Left cardiac atrium (tissue), 4 donors: ENCODE measurements at regions not wholly inside any gene's neighbourhood (a gene's known extent, or its start where the extent isn't known, plus 50 kb on each side); places are given as distances from the start of the nearest gene placed in this dataset.

ENCODE experiments used
- ATAC-seq, 2 donors: fragments of 200-7000 bp; cut with Tn5 transposase; one replicate each; pipeline ENCODE4 v1.9.1; 2020; ENCODE audit warnings: mild to moderate bottlenecking in 2 of 2, moderate library complexity in 2 of 2
- DNase-seq: peaks from one replicate; pipeline ENCODE4 v3.0.0-alpha.2; 2020
- intact Hi-C, 2 donors: fragments of 100-400 bp; cut with DNase I; formaldehyde crosslinking; loops; one replicate each; pipeline versions ENCODE4 v1.14.1 to v1.15.1; 2022 to 2023
- donor health status: DM: no; HTN: yes; CAD: no.
- donor health status: DM: no; HTN: yes; CAD: no; lungs with severe emphysema.
- donor health status: DM: yes; HTN: yes; CAD: no.
- donor health status: Dilated cardiomyopathy.

GRCh38 chr2:66688951-66689350, 254.0 kb downstream of the MEIS1 start:
- DNase-seq, result no peak
- intact Hi-C loops, result no loop called here
- no peak for ATAC-seq

- DNase-seq, result no peak
- no peak for ATAC-seq
- intact Hi-C loops, result no loop called here
Observed at GRCh38 chr2:66689456-66690051, 254.6 kb downstream of the MEIS1 start.

GRCh38 chr2:66691031-66691965, 256.4 kb downstream of the MEIS1 start:
- ATAC-seq (no peak), DNase-seq (no peak)
- intact Hi-C loops, result no loop called here

DNA sequence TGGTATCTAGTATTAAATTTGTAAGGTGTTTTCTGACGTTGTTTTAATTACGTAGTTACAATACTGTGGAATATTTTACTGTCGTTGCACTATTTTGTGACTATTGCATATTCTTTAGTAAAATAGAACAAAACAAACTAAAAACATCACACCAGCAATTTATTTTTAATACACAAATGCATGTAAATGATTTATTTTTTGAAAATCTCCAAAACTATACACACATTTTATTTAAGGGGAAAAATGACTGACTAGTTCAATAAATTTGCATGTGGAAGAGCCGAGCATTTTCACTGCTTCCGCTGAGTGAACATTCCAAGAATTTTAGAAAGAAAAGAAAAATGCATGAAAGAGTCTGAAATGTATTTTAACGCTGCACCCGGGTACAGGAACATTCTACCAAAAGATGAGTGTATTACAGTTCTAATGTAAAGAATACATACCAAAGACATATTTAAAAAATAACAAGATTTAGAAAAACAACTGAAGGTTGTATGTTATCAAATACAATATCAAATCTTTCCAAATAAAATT, 257.7 kb downstream of the MEIS1 start:
- no peak for DNase-seq
- intact Hi-C loops, result no loop called here
- ATAC-seq, result no peak

DNA sequence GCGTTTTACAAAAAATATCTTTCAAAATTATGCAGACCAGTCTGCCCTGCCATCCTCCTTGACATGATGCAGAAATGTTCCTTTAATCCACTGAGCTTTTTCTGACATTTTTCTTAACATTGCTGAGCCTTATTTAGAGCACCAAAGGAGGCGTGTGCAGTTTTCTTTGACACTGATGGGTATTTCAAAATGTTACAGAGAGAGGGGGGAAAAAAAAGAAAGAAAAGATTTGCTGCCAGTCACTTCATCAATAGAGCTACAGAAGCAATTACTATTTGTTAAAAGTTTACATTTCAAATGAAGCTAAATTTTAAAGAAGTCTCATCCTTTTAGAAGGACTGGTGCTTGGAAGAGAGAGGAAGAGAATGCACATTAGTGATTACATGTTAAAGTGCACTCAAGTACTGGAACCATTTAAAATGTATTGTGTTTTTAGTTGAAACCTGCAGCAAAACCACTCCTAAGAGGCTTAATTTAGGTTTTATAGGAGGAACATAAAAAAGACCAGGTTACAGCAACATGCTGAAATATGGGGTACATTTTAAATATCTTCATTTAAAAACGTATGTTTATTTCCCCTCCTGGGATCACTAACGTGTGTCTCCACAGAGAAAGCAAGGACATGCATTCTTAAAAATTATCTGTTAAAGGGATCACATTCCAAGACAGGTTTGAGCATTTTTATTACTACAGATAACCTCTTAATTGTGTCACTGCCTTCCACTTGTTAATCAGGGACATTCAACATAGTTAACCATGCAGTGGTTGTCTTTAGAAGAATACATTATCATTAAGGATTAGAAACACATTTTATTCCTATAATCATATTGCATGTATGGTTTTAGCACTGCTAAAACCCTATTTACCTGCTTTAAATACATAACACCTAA, 258.4 kb downstream of the MEIS1 start:
- DNase-seq (no peak), ATAC-seq (no peak)
- intact Hi-C loops, result no loop called here

GRCh38 chr2:66694087-66694860, 259.3 kb downstream of the MEIS1 start:
- DNase-seq (no peak), ATAC-seq (no peak)
- intact Hi-C loops, result no loop called here

- intact Hi-C loops, result no loop called here
- ATAC-seq, result no peak
- DNase-seq, result no peak
Observed at GRCh38 chr2:66695226-66695735, 260.4 kb downstream of the MEIS1 start.

GRCh38 chr2:66696374-66696773, 261.4 kb downstream of the MEIS1 start:
- intact Hi-C loops, result no loop called here
- ATAC-seq (no peak), DNase-seq (no peak)

DNA sequence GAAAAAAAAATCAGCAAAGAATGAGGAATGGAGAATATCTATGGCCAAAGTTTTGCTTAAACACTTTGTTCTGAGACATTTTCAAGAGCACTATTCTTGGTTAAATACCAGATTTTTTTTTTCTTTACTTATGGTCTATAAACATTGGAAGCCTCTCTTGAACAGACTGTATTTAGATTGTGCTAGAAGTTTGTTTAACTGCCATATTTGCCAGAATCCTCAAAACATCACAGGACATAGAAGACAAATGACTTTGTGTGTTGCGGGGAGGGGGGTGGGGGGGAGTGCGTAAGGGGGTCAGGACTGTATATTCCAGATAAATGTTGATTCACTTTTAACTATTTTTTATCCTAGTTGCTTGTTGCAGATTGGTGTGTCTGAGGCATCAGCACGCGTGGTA, 262.0 kb downstream of the MEIS1 start:
- DNase-seq (no peak), ATAC-seq (no peak)
- intact Hi-C loops, result no loop called here

DNA sequence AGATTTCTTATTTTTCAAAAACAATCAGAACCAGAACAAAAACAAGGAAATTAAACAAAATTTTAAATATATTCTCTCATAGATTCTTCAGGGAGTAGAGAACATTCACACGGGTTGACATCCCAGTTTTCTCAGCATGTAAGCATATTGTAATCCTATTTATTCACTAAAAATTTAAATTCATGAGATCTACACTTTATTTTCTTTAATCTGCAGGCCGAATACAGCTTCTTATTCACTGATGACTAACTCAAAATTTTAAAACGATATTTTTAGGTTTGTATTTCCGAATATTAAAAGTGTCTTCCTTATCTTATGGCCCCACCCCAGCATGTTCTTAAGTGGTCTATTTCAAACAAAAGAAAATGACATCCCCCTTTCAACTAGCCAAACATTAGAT, 262.4 kb downstream of the MEIS1 start:
- DNase-seq (no peak), ATAC-seq (no peak)
- intact Hi-C loops, result no loop called here

- DNase-seq (no peak), ATAC-seq (no peak)
- intact Hi-C loops, result no loop called here
Observed at GRCh38 chr2:66698091-66698490, 263.2 kb downstream of the MEIS1 start.

DNA sequence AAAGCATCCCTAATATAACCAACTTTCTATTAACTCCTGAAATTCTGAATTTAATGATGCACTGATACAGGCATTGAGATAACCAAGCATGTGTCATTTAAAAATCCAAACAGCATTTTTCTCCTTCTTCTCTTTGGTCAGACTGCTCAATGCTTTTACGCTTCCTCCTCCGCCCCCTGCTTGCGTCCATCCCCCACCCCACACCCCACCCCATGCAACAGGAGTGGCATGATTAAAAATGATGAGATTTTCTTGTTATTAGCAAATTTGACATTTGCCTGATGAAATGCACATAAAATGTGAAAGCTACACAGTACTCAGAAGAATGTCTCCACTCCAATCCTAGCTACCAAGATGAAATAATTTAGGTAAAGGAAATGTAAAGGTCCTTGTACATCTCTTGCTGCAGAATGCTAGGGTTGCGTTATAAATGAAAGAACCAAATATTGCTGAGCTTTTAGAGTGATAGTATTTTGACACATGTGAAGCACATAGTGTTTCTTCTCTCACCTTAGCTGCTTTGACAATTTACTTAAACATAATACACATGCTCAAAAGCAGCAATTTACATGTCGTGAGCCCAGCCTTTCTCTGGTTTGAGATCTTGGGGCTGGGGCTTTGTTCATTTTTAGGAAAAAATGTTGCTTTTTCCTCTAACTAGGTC, 263.8 kb downstream of the MEIS1 start:
- intact Hi-C loops, result no loop called here
- ATAC-seq, result no peak
- no peak for DNase-seq

- ATAC-seq (no peak), DNase-seq (no peak)
- intact Hi-C loops, result no loop called here
Observed at GRCh38 chr2:66699416-66699792, 264.5 kb downstream of the MEIS1 start.

DNA sequence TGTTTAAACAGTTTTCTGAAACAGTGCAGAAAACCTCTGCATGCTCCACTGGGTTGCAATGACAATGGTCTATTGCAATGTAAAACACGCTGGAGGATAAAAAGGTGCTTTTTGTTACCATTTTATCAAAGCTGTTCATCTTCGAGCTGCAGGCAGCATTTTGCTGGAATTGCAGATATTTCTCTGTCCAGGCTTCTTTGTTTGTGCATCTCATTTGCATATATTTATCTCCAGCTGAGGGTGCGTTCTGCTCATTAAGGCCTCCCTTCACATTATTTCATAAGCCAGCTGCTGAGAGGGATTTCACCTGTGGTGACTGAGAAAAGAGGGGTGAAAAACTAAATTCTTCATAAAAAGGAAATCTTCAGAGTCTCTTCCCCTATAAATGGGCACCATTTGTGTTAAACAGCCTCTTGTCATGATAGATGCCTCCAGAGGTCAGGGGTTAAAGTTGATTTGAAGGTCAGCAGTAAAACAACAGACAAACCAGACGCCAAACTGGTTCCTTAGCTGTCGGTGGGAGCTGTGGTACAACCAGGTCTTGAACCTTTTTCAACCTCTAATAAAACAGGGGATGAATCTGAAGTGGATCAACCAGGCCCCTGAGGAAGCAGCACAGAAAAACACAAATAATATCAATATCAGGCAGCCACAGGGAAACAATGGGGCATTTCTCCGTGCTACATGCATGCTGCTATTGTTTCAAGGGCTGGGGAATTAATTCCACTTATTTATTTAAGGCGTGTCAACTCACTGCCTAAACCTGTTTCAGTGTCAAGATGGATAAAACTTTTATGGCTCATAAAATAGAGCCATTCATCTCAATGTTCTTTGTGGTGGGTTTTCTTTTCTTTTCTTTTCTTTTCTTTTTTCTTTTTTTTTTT, 265.1 kb downstream of the MEIS1 start:
- no peak for ATAC-seq
- DNase-seq, result no peak
- intact Hi-C loops, result no loop called here

DNA sequence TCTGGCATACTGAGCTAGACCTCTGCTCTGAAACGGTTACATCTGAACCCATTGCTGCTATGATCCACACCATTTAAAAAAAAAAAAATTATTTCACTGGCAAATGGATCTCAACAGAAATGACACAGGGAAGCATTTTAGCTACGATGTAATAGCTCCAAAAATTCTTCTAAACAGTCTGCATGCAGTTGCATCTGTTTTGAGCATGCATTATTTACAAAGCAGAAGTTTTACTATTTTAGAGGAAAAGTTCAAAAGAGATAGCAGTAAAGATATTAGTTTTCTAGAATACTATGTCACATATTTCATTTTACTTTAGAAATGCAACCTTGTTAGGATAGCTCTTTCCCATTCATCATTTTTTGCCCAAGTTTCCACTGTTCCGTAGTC, 265.7 kb downstream of the MEIS1 start:
- no peak for DNase-seq
- intact Hi-C loops, result no loop called here
- no peak for ATAC-seq

DNA sequence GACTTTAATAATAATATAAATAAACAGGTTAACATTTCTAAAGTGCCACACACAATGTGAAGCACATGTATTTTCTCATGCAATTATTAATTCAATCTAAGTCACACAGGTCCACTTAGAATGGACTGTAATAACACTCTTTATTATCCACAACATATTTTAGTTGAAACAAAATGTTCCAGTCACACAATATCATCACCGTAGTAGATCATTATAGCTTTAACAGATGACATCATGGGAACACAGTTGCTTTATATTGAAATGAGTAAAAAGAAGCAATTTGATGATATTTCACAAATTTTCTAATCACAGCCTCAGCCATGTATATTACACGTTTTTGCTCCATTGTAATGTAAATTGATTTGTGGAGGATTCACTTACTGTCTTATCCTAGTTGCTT, 266.3 kb downstream of the MEIS1 start:
- ATAC-seq, result no peak
- intact Hi-C loops, result no loop called here
- no peak for DNase-seq

GRCh38 chr2:66701656-66702055, 266.7 kb downstream of the MEIS1 start:
- intact Hi-C loops, result no loop called here
- no peak for ATAC-seq
- no peak for DNase-seq
